BJ (cell line): ENCODE measurements at regions not wholly inside any gene's neighbourhood (a gene's known extent, or its start where the extent isn't known, plus 50 kb on each side); places are given as distances from the start of the nearest gene placed in this dataset.

Experiments used
- CTCF ChIA-PET: fragments of 350-600 bp; formaldehyde crosslinking; extraction: SDS; loops from one replicate; lab custom pipeline; 2021; ENCODE audit warnings: antibody characterized with exemption, inconsistent platforms; lab: Yijun Ruan, JAX
- POLR2A ChIA-PET: fragments of 300-600 bp; sonication (Branson Sonifier 250); formaldehyde crosslinking; extraction: SDS; loops from one replicate; lab custom pipeline; 2021; ENCODE audit warnings: antibody characterized with exemption; lab: Charles Lee
- DNase-seq: peaks from one replicate; pipeline ENCODE4 v3.0.0-alpha.2; 2011; ENCODE audit warnings: low read depth
- H3K27me3 ChIP-seq: 2 replicates; pipeline ENCODE4 v1.6.0; 2011; ENCODE audit warnings: low read length; ENCODE audit not compliant: control insufficient read depth, insufficient read depth
- H3K36me3 ChIP-seq: 2 replicates; pipeline ENCODE4 v1.5.1; 2011; ENCODE audit warnings: low read length; ENCODE audit not compliant: control insufficient read depth, insufficient read depth
- H3K4me3 ChIP-seq: 2 replicates; pipeline ENCODE4 v1.5.1; 2011; ENCODE audit warnings: low read depth, mild to moderate bottlenecking, control low read depth, low read length
- TF ChIP-seq, protein P1 (sequence below): IDR thresholded peaks from 2 replicates; pipeline ENCODE4 v1.5.1; 2011; ENCODE audit warnings: low read depth, mild to moderate bottlenecking, control low read depth, inconsistent platforms, low read length, moderate library complexity; ENCODE audit not compliant: insufficient read depth

DNA sequence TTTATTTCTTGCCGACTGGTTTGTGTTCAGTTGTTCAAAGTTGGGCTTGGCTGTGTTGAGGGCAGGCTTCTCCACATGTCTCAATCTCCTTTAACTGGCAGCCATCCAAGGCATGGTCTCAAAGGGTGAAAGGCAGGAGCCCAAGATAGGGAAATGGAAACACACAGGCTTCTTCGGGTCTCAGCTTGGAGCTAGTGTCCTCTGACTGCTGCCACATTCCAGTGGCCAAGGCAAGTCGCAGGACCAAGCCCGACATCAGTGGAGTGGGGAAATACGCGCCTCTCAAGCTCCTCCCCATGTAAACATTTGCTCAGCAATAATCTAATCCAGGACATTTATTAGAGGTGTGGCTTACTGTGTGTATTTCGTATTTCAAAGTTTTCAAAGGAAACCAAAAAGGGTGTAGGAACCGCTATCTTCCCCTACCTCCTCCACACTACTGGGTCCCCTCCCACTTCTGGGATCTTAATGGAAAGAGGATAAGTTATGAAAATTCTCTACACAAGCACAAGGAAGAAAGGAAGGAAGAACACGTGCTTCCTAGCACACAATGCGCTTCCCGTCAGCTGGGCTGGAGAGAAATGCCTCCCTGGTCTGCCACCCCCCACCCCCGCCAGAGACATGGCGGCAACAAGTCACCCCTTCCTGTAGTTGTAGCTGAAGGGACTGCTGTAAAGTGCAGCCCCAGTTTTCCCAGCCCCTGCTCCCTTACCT lies 181.7 kb downstream of the FAM43A start:
- Histone ChIP-seq H3K27me3 (peaks cover 25% of the 10 kb centered on the region), H3K36me3 (no peaks in the 10 kb centered on the region), H3K4me3 (no peak overlapping the region)
- DNase-seq, result no peak
- ChIA-PET POLR2A (no interaction called here), CTCF (interaction anchor here (0.6 kb wide), 1 partner anchor 72 kb away, joined by 4 read pairs; no protein-coding TSS in a partner anchor)
- TF ChIP-seq, protein P1, sequence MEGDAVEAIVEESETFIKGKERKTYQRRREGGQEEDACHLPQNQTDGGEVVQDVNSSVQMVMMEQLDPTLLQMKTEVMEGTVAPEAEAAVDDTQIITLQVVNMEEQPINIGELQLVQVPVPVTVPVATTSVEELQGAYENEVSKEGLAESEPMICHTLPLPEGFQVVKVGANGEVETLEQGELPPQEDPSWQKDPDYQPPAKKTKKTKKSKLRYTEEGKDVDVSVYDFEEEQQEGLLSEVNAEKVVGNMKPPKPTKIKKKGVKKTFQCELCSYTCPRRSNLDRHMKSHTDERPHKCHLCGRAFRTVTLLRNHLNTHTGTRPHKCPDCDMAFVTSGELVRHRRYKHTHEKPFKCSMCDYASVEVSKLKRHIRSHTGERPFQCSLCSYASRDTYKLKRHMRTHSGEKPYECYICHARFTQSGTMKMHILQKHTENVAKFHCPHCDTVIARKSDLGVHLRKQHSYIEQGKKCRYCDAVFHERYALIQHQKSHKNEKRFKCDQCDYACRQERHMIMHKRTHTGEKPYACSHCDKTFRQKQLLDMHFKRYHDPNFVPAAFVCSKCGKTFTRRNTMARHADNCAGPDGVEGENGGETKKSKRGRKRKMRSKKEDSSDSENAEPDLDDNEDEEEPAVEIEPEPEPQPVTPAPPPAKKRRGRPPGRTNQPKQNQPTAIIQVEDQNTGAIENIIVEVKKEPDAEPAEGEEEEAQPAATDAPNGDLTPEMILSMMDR, result no peak

DNA sequence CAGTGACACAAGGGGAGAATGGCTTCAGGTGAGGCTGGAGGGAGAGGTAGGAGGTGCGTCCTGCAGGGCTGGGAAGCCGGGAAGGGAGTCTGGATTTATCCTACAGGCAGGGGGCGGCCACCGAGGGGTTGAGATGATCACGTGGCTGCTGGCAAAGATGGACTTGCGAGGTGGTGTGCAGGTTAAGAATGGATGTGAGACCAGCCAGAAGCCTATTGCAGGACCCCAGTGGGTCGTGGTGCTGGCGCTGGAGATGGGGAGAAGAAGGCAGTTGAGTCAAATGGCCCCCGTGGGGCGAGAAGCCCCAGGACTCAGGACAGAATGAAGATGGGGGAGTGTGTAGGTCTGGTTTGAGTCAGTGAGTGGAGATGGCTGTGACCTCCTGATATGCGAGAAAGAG lies 183.1 kb downstream of the FAM43A start:
- Histone ChIP-seq H3K4me3 (no peak overlapping the region), H3K36me3 (no peaks in the 10 kb centered on the region), H3K27me3 (peaks cover 17% of the 10 kb centered on the region)
- TF ChIP-seq, protein P1, result no peak
- no peak for DNase-seq
- ChIA-PET CTCF (no interaction called here), POLR2A (no interaction called here)

DNA sequence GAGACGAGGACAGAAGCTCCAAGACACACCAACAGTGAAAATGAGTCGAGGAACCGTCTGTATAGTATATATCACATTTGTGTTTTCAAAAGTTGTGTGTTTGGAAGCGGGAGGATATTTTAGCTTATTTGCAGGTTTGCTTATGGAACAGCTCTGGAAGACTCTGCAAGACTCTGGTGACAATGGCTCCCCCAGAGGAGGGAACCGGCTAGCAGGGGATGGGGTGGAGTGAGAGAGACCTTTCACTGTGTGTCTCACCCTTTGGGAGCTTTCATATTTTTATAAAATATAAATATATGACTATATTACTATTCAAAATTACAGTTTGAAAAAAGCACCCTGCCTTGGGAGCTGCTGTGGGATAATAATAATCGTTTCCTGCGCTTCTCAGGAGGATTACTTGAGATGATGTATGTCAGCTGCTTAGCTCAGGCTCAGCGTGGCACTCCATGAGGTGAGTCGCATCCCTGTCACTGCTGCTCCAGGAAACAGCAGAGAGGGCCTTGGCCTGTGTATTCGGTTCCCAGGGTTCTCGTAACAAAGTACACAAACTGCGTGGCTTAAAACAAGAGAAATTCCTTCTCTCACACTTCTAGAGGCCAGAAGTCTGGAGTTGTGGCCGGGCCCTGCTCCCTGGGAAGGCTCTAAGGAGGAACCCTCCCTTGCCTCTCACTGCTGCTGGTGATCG lies 183.9 kb downstream of the FAM43A start:
- no peak for DNase-seq
- Histone ChIP-seq H3K27me3 (peaks cover 15% of the 10 kb centered on the region), H3K36me3 (no peaks in the 10 kb centered on the region), H3K4me3 (no peak overlapping the region)
- TF ChIP-seq, protein P1, result 0 out of 2 replicates have a peak, but pooled peaks have one; percentile 8
- ChIA-PET POLR2A (no interaction called here), CTCF (no interaction called here)

DNA sequence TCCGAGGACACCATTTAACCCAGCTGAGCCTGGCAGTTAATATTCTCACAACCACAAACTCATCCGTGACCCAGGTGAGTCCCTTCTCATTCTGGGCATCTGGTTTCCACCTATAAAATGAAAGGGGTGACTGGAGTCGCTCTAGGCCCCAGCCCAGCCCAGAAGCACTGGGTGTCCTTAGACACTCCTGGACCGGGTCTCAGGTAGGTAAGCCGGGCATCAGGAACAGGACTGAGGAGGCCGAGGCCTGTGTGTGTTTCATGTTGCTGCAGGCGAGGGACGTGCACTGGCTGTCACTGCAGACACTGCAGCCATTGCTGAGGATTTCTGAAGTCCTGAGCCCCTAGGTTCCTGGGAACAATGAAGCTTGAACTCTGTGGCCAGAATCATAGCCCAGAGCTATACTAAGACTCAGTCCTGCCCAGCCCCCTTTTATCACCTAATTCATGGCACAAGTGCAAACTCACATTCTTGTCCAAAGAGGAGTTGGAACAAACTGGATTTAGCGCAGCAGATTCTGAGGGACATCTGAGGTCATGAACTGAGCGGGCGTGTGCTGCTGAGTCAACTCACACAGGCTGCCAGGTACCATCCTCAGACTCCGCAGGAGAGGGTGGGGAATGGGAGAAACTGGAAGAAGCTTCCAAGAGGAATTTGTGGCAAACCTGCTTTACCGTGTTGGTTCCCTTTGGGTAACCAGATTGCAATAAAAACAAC lies 184.9 kb downstream of the FAM43A start:
- POLR2A ChIA-PET, result no interaction called here
- Histone ChIP-seq H3K4me3 (no peak overlapping the region), H3K36me3 (no peaks in the 10 kb centered on the region), H3K27me3 (peaks cover 13% of the 10 kb centered on the region)
- no peak for DNase-seq
- CTCF ChIA-PET, result interaction anchor here (2.3 kb wide), 1 partner anchor 188 kb away, joined by 7 read pairs; no protein-coding TSS in a partner anchor
- TF ChIP-seq, protein P1, result no peak
